HEK293 (cell line): ENCODE measurements at regions not wholly inside any gene's neighbourhood (a gene's known extent, or its start where the extent isn't known, plus 50 kb on each side); places are given as distances from the start of the nearest gene placed in this dataset.

Experiments
- CTCF ChIA-PET: fragments of 350-600 bp; formaldehyde crosslinking; extraction: SDS; loops from one replicate; lab custom pipeline; 2021; ENCODE audit warnings: antibody characterized with exemption; lab: Yijun Ruan, JAX
- POLR2A ChIA-PET: fragments of 300-600 bp; formaldehyde crosslinking; extraction: SDS; loops from one replicate; lab custom pipeline; 2020; ENCODE audit warnings: antibody characterized with exemption, inconsistent platforms; lab: Yijun Ruan, JAX
- H3K27ac ChIP-seq: fragments of 200-500 bp; sonication (Bioruptor generic); 2 replicates; pipeline ENCODE4 v1.5.1; 2014; ENCODE audit warnings: low read depth, low read length, control low read depth, inconsistent platforms; ENCODE audit errors: extremely low read depth
- H3K36me3 ChIP-seq, 2 experiments: fragments of 200-500 bp in 1 of 2; sonication (Bioruptor generic) in 1 of 2; 1 replicate in 1 of 2; 2 replicates in 1 of 2; pipeline ENCODE4 v1.5.1; 2014 to 2017; ENCODE audit warnings: inconsistent platforms in 2 of 2, low read length in 2 of 2; ENCODE audit not compliant: control insufficient read depth in 2 of 2, insufficient read depth in 1 of 2
- H3K4me1 ChIP-seq: fragments of 200-500 bp; sonication (Bioruptor generic); 2 replicates; pipeline ENCODE4 v1.5.1; 2014; ENCODE audit warnings: mild to moderate bottlenecking, low read length, inconsistent platforms; ENCODE audit not compliant: control insufficient read depth, insufficient read depth
- H3K4me3 ChIP-seq: 2 replicates; pipeline ENCODE4 v1.5.1; 2011; ENCODE audit warnings: low read depth, mild to moderate bottlenecking, control low read depth, low read length, moderate library complexity
- H3K9me3 ChIP-seq: fragments of 200-500 bp; sonication (Bioruptor generic); 2 replicates; pipeline ENCODE4 v1.5.1; 2014; ENCODE audit warnings: low read depth, low read length, inconsistent platforms; ENCODE audit not compliant: control insufficient read depth, insufficient read depth
- BCL11A ChIP-seq: fragments of 450-650 bp; formaldehyde crosslinking; IDR thresholded peaks from 2 replicates; pipeline ENCODE4 v1.5.1; 2016; ENCODE audit warnings: low read depth, missing biosample characterization, missing genetic modification characterization
- GFI1B ChIP-seq: fragments of 450-650 bp; formaldehyde crosslinking; IDR thresholded peaks from 2 replicates; pipeline ENCODE4 v1.5.1; 2016; ENCODE audit warnings: missing biosample characterization, missing genetic modification characterization
- HOXC10 ChIP-seq: sonication (generic); formaldehyde crosslinking; IDR thresholded peaks from 2 replicates; pipeline ENCODE4 v1.8.1; 2023; ENCODE audit warnings: mild to moderate bottlenecking, missing genetic modification reagents
- HOXD13 ChIP-seq: sonication (generic); formaldehyde crosslinking; IDR thresholded peaks from 2 replicates; pipeline ENCODE4 v1.8.0; 2022; ENCODE audit warnings: missing genetic modification reagents, borderline replicate concordance
- IKZF3 ChIP-seq: fragments of 450-650 bp; IDR thresholded peaks from 2 replicates; pipeline ENCODE4 v1.5.0; 2018; ENCODE audit warnings: missing biosample characterization, mild to moderate bottlenecking, missing genetic modification characterization, moderate library complexity
- PRDM1 ChIP-seq: fragments of 450-650 bp; formaldehyde crosslinking; IDR thresholded peaks from 2 replicates; pipeline ENCODE4; 2016; ENCODE audit warnings: missing biosample characterization, missing genetic modification characterization
- PRDM6 ChIP-seq: fragments of 450-650 bp; formaldehyde crosslinking; IDR thresholded peaks from 2 replicates; pipeline ENCODE4 v1.5.1; 2017; ENCODE audit warnings: missing biosample characterization, missing genetic modification characterization
- RBAK ChIP-seq: fragments of 450-650 bp; formaldehyde crosslinking; IDR thresholded peaks from 2 replicates; pipeline ENCODE4 v1.5.1; 2016; ENCODE audit warnings: missing biosample characterization, missing genetic modification characterization
- SALL2 ChIP-seq: fragments of 450-650 bp; formaldehyde crosslinking; IDR thresholded peaks from 2 replicates; pipeline ENCODE4 v1.5.0; 2017; ENCODE audit warnings: missing biosample characterization, mild to moderate bottlenecking, missing genetic modification characterization, borderline replicate concordance
- ZNF114 ChIP-seq: fragments of 450-650 bp; formaldehyde crosslinking; IDR thresholded peaks from 2 replicates; pipeline ENCODE4 v1.5.0; 2017; ENCODE audit warnings: missing biosample characterization, missing genetic modification characterization
- ZNF121 ChIP-seq: fragments of 450-650 bp; formaldehyde crosslinking; IDR thresholded peaks from 2 replicates; pipeline ENCODE4 v1.5.1; 2016; ENCODE audit warnings: missing biosample characterization, missing genetic modification characterization
- ZNF155 ChIP-seq: fragments of 450-650 bp; formaldehyde crosslinking; IDR thresholded peaks from 2 replicates; pipeline ENCODE4 v1.5.1; 2016; ENCODE audit warnings: missing biosample characterization, missing genetic modification characterization
- ZNF239 ChIP-seq: fragments of 450-650 bp; formaldehyde crosslinking; IDR thresholded peaks from 2 replicates; pipeline ENCODE4 v1.5.1; 2016; ENCODE audit warnings: missing biosample characterization, missing genetic modification characterization
- ZNF24 ChIP-seq: fragments of 450-650 bp; formaldehyde crosslinking; IDR thresholded peaks from 2 replicates; pipeline ENCODE4 v1.5.1; 2016; ENCODE audit warnings: missing biosample characterization, missing genetic modification characterization
- ZNF266 ChIP-seq: fragments of 450-650 bp; formaldehyde crosslinking; IDR thresholded peaks from 2 replicates; pipeline ENCODE4 v1.5.1; 2016; ENCODE audit warnings: missing biosample characterization, missing genetic modification characterization, low read depth
- ZNF335 ChIP-seq: fragments of 450-650 bp; formaldehyde crosslinking; conservative IDR thresholded peaks from 2 replicates; pipeline ENCODE4 v1.5.1; 2016; ENCODE audit warnings: missing biosample characterization, missing genetic modification characterization
- ZNF37A ChIP-seq: fragments of 450-650 bp; IDR thresholded peaks from 2 replicates; pipeline ENCODE4 v1.5.1; 2018; ENCODE audit warnings: missing biosample characterization, missing genetic modification characterization
- ZNF426 ChIP-seq: fragments of 450-650 bp; formaldehyde crosslinking; IDR thresholded peaks from 2 replicates; pipeline ENCODE4 v1.5.1; 2017; ENCODE audit warnings: missing biosample characterization, missing genetic modification characterization, mild to moderate bottlenecking, inconsistent platforms, moderate library complexity
- ZNF654 ChIP-seq: fragments of 450-650 bp; formaldehyde crosslinking; IDR thresholded peaks from 2 replicates; pipeline ENCODE4 v1.5.1; 2016; ENCODE audit warnings: low read depth, missing biosample characterization, missing genetic modification characterization
- ZNF660 ChIP-seq: fragments of 450-650 bp; IDR thresholded peaks from 2 replicates; pipeline ENCODE4 v1.5.1; 2018; ENCODE audit warnings: missing biosample characterization, mild to moderate bottlenecking, missing genetic modification characterization
- ZSCAN30 ChIP-seq: fragments of 450-650 bp; IDR thresholded peaks from 2 replicates; pipeline ENCODE4 v1.5.1; 2018; ENCODE audit warnings: missing biosample characterization, mild to moderate bottlenecking, missing genetic modification characterization, moderate library complexity
- TF ChIP-seq, protein P1 (sequence below): fragments of 450-650 bp; IDR thresholded peaks from 2 replicates; pipeline ENCODE4 v1.5.1; 2018; ENCODE audit warnings: missing biosample characterization, missing genetic modification characterization
- TF ChIP-seq, protein P2 (sequence below): fragments of 450-650 bp; formaldehyde crosslinking; IDR thresholded peaks from 2 replicates; pipeline ENCODE4 v1.5.1; 2016; ENCODE audit warnings: missing biosample characterization, missing genetic modification characterization
- TF ChIP-seq, protein P3 (sequence below): fragments of 450-650 bp; formaldehyde crosslinking; IDR thresholded peaks from 2 replicates; pipeline ENCODE4 v1.5.1; 2017; ENCODE audit warnings: missing biosample characterization, mild to moderate bottlenecking, missing genetic modification characterization, moderate library complexity
- TF ChIP-seq, protein P4 (sequence below): fragments of 450-650 bp; formaldehyde crosslinking; IDR thresholded peaks from 2 replicates; pipeline ENCODE4 v1.5.1; 2016; ENCODE audit warnings: missing biosample characterization, missing genetic modification characterization

DNA sequence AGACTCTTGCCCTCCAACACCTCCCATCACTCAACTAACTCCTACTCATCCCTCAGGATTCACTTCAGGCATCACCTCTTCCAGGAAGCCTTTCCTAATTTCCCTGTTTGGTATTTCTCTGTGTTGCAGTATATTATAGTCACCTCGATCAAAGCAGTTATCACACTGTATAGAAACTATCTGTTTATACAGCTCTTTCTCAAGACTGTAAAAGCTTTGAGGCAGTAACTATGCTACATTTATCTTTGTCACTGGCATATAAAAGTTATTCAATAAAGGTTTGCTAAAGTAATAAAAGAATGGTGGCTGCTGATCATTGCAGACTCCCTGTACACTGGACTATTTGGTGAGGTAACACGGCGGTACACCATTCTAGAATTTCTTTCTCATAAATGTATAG lies 284.9 kb downstream of the PAX3 start (continued):
- TF ChIP-seq IKZF3 (tag by site-specific recombination) (no peak), GFI1B (tag by site-specific recombination) (no peak), ZNF239 (tag by site-specific recombination) (no peak), PRDM6 (tag by site-specific recombination) (no peak), ZNF266 (no peak), ZNF335 (tag by site-specific recombination) (no peak)
- TF ChIP-seq, protein P1, sequence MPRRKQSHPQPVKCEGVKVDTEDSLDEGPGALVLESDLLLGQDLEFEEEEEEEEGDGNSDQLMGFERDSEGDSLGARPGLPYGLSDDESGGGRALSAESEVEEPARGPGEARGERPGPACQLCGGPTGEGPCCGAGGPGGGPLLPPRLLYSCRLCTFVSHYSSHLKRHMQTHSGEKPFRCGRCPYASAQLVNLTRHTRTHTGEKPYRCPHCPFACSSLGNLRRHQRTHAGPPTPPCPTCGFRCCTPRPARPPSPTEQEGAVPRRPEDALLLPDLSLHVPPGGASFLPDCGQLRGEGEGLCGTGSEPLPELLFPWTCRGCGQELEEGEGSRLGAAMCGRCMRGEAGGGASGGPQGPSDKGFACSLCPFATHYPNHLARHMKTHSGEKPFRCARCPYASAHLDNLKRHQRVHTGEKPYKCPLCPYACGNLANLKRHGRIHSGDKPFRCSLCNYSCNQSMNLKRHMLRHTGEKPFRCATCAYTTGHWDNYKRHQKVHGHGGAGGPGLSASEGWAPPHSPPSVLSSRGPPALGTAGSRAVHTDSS (tag by site-specific recombination): no peak

- ChIA-PET POLR2A (interaction anchor here (0.6 kb wide), 1 partner anchor 800 kb away, joined by 3 read pairs; no protein-coding TSS in a partner anchor), CTCF (interaction anchor here (0.6 kb wide), 1 partner anchor 23 kb away, joined by 3 read pairs; no protein-coding TSS in a partner anchor)
- no peaks in the 10 kb centered on the region for H3K4me1 ChIP-seq
- H3K36me3 ChIP-seq: no peaks in the 10 kb centered on the region
- no peaks in the 10 kb centered on the region for H3K9me3 ChIP-seq
- H3K4me3 ChIP-seq: no peak overlapping the region
- H3K27ac ChIP-seq: no peak overlapping the region
- TF ChIP-seq BCL11A (tag by site-specific recombination) (no peak), RBAK (tag by site-specific recombination) (no peak), ZNF114 (no peak), HOXC10 (no peak), PRDM1 (tag by site-specific recombination) (no peak), ZNF654 (no peak), ZNF426 (tag by site-specific recombination) (no peak), SALL2 (no peak), ZNF24 (tag by site-specific recombination) (no peak), ZSCAN30 (tag by site-specific recombination) (no peak), ZNF155 (tag by site-specific recombination) (no peak), ZNF660 (tag by site-specific recombination) (no peak), ZNF121 (no peak), HOXD13 (CRISPR knock-in tag) (no peak), ZNF37A (no peak)
- TF ChIP-seq, protein P2, sequence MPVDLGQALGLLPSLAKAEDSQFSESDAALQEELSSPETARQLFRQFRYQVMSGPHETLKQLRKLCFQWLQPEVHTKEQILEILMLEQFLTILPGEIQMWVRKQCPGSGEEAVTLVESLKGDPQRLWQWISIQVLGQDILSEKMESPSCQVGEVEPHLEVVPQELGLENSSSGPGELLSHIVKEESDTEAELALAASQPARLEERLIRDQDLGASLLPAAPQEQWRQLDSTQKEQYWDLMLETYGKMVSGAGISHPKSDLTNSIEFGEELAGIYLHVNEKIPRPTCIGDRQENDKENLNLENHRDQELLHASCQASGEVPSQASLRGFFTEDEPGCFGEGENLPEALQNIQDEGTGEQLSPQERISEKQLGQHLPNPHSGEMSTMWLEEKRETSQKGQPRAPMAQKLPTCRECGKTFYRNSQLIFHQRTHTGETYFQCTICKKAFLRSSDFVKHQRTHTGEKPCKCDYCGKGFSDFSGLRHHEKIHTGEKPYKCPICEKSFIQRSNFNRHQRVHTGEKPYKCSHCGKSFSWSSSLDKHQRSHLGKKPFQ: no peak
- TF ChIP-seq, protein P3, sequence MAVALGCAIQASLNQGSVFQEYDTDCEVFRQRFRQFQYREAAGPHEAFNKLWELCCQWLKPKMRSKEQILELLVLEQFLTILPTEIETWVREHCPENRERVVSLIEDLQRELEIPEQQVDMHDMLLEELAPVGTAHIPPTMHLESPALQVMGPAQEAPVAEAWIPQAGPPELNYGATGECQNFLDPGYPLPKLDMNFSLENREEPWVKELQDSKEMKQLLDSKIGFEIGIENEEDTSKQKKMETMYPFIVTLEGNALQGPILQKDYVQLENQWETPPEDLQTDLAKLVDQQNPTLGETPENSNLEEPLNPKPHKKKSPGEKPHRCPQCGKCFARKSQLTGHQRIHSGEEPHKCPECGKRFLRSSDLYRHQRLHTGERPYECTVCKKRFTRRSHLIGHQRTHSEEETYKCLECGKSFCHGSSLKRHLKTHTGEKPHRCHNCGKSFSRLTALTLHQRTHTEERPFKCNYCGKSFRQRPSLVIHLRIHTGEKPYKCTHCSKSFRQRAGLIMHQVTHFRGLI (tag by site-specific recombination): no peak
- TF ChIP-seq, protein P4, sequence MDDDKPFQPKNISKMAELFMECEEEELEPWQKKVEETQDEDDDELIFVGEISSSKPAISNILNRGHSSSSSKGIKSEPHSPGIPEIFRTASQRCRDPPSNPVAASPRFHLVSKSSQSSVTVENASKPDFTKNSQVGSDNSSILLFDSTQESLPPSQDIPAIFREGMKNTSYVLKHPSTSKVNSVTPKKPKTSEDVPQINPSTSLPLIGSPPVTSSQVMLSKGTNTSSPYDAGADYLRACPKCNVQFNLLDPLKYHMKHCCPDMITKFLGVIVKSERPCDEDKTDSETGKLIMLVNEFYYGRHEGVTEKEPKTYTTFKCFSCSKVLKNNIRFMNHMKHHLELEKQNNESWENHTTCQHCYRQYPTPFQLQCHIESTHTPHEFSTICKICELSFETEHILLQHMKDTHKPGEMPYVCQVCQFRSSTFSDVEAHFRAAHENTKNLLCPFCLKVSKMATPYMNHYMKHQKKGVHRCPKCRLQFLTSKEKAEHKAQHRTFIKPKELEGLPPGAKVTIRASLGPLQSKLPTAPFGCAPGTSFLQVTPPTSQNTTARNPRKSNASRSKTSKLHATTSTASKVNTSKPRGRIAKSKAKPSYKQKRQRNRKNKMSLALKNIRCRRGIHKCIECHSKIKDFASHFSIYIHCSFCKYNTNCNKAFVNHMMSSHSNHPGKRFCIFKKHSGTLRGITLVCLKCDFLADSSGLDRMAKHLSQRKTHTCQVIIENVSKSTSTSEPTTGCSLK (tag by site-specific recombination): no peak
- TF ChIP-seq, all 188 proteins: peak for 0
Observed at GRCh38 chr2:222000326-222000725, 298.5 kb downstream of the PAX3 start.
